Omental fat pad (tissue), 3 donors: ENCODE measurements at regions not wholly inside any gene's neighbourhood (a gene's known extent, or its start where the extent isn't known, plus 50 kb on each side); places are given as distances from the start of the nearest gene placed in this dataset.

Experiments used
- ATAC-seq: fragments of 150-250 bp; one replicate; pipeline ENCODE4 v1.9.1; 2016; ENCODE audit warnings: mild to moderate bottlenecking, moderate library complexity; ENCODE audit not compliant: low FRiP score
- DNase-seq: peaks from one replicate; pipeline ENCODE4 v3.0.0-alpha.2; 2019; ENCODE audit warnings: low spot score
- TF ChIP-seq, protein P1 (sequence below), 3 donors: fragments of 450-650 bp; IDR thresholded peaks; one replicate each; pipeline ENCODE4 v1.5.1; 2016 to 2017; ENCODE audit warnings: antibody characterized with exemption in 3 of 3, mild to moderate bottlenecking in 3 of 3, moderate library complexity in 2 of 3

DNA sequence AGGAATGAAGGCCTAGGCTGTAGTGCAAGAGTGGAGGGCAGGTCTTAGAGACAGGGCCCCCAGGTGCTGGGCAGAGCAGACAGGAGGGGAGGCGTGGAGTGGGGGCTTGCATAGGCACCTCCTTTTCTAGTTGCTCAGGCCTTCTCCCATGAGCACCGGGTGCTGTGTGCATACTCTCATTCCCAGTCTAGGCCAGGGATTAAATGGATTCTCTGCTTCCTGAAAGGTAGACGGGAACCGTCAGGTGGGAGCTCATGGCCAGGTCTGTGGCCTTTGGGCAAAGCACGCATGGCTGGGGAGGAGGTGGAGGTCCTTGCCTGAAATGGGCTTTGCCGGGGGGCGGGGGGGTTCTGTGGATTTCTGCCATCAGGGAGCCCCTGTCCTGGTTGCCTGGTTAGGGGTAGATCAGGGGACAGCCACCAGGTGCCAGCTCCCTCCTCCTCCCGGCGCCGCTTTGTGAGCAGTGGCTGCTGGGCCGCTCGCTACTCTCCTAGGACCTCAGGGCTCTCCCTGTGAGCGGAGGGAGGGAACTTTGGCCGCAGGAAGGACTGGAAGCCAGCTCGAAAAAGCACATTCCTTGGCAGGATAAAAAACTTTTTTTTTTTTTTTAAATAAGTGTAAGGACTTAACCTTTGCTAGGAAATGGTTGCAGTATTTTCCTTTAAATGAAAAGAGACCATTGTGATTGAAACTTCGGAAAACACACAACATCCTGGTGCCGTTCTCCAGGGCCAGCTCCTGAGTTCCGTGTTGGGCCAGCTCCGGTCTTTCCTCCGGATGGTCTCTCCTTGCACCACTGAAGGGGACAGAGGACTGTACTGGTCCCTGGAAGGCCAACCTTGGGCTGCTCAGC, 82.8 kb upstream of the HAAO start:
- ATAC-seq (peak; percentile 34), DNase-seq (peak; percentile 23)
- TF ChIP-seq, protein P1, sequence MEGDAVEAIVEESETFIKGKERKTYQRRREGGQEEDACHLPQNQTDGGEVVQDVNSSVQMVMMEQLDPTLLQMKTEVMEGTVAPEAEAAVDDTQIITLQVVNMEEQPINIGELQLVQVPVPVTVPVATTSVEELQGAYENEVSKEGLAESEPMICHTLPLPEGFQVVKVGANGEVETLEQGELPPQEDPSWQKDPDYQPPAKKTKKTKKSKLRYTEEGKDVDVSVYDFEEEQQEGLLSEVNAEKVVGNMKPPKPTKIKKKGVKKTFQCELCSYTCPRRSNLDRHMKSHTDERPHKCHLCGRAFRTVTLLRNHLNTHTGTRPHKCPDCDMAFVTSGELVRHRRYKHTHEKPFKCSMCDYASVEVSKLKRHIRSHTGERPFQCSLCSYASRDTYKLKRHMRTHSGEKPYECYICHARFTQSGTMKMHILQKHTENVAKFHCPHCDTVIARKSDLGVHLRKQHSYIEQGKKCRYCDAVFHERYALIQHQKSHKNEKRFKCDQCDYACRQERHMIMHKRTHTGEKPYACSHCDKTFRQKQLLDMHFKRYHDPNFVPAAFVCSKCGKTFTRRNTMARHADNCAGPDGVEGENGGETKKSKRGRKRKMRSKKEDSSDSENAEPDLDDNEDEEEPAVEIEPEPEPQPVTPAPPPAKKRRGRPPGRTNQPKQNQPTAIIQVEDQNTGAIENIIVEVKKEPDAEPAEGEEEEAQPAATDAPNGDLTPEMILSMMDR (IDR thresholded peaks at IDR 0.05), result no peak

- peak; percentile 49 for ATAC-seq
- DNase-seq, result no peak
- TF ChIP-seq, protein P1 (IDR thresholded peaks at IDR 0.05), result no peak
Measured at GRCh38 chr2:42872721-42873120, 80.3 kb upstream of the HAAO start.

DNA sequence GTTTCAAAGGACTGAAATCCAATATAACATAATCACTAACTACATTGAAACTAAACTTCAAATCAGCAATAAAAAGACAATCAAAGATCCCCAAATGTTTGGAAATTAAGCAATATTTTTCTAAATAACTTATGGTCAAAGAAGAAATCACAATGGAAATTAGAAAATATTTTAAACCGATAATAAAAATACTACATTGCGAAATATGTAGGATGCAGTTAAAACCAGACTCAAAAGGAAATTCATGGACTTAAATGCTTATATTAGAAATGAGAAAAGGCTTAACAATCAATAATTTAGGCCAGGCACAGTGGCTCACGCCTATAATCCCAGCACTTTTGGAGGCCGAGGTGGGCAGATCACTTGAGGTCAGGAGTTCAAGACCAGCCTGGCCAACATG, 79.0 kb upstream of the HAAO start:
- TF ChIP-seq, protein P1 (IDR thresholded peaks at IDR 0.05), result no peak
- DNase-seq (no peak), ATAC-seq (no peak)

GRCh38 chr2:42868874-42869273, 76.5 kb upstream of the HAAO start:
- TF ChIP-seq, protein P1 (IDR thresholded peaks at IDR 0.05), result no peak
- no peak for ATAC-seq
- no peak for DNase-seq

DNA sequence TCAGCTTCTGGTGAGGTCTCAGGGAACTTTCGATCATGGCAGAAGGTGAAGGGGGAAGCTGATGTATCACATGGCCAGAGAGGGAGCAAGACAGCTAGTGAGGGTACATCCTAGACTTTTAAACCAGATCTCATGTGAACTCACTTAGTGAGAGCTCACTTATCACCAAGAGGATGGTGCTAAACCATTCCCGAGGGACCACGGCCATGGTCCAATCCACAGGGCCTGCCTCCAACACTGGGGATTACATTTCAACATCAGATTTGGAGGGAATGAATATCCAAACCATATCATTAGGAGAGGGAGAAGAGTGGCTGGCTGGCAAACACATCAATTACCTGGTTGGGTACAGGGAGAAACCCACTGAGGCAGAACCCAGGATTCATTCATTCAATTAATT, 75.7 kb upstream of the HAAO start:
- TF ChIP-seq, protein P1 (IDR thresholded peaks at IDR 0.05), result no peak
- ATAC-seq (no peak), DNase-seq (no peak)

- ATAC-seq (peak; percentile 40), DNase-seq (no peak)
- TF ChIP-seq, protein P1 (IDR thresholded peaks at IDR 0.05), result no peak
Measured at GRCh38 chr2:42867093-42868065, 75.0 kb upstream of the HAAO start.
